HUES48 (cell line): ENCODE measurements at regions not wholly inside any gene's neighbourhood (a gene's known extent, or its start where the extent isn't known, plus 50 kb on each side); places are given as distances from the start of the nearest gene placed in this dataset.

Source experiments
- H3K27ac ChIP-seq: one replicate; pipeline ENCODE4 v1.7.0; 2013; ENCODE audit warnings: low read depth, low read length, inconsistent platforms
- H3K27me3 ChIP-seq: 2 replicates; pipeline ENCODE4 v1.6.1; 2013; ENCODE audit warnings: mild to moderate bottlenecking, low read length; ENCODE audit not compliant: control insufficient read depth, insufficient read depth
- H3K36me3 ChIP-seq: 2 replicates; pipeline ENCODE4 v1.6.1; 2013; ENCODE audit warnings: low read length; ENCODE audit not compliant: control insufficient read depth, insufficient read depth
- H3K4me1 ChIP-seq: 2 replicates; pipeline ENCODE4 v1.6.1; 2013; ENCODE audit warnings: mild to moderate bottlenecking, low read length; ENCODE audit not compliant: control insufficient read depth, insufficient read depth
- H3K4me3 ChIP-seq: 2 replicates; pipeline ENCODE4 v1.5.1; 2013; ENCODE audit warnings: mild to moderate bottlenecking, low read depth, low read length
- H3K9ac ChIP-seq: 2 replicates; pipeline ENCODE4 v1.6.1; 2013; ENCODE audit warnings: mild to moderate bottlenecking, low read depth, low read length, moderate library complexity
- H3K9me3 ChIP-seq: 2 replicates; pipeline ENCODE4 v1.6.1; 2013; ENCODE audit warnings: low read length; ENCODE audit not compliant: control insufficient read depth, insufficient read depth

GRCh38 chr10:105844241-105844640 lies 1203.2 kb downstream of the SORCS3 start:
- Histone ChIP-seq H3K4me1 (peaks cover 42% of the 10 kb centered on the region), H3K9ac (no peak overlapping the region), H3K36me3 (no peaks in the 10 kb centered on the region), H3K4me3 (peak overlapping the region; percentile 25; the same call in 1 of the 2 replicates), H3K9me3 (no peaks in the 10 kb centered on the region), H3K27me3 (no peaks in the 10 kb centered on the region), H3K27ac (peak overlapping the region; percentile 63)

GRCh38 chr10:105843786-105844185 lies 1202.7 kb downstream of the SORCS3 start:
- no peak overlapping the region for H3K9ac ChIP-seq
- peaks cover 42% of the 10 kb centered on the region for H3K4me1 ChIP-seq
- peak overlapping the region; percentile 63 for H3K27ac ChIP-seq
- H3K36me3 ChIP-seq = no peaks in the 10 kb centered on the region
- H3K9me3 ChIP-seq = no peaks in the 10 kb centered on the region
- no peaks in the 10 kb centered on the region for H3K27me3 ChIP-seq
- H3K4me3 ChIP-seq = peak overlapping the region; percentile 14; the same call in 1 of the 2 replicates

GRCh38 chr10:105840288-105840770 lies 1199.2 kb downstream of the SORCS3 start:
- no peak overlapping the region for H3K4me3 ChIP-seq
- H3K27ac ChIP-seq = no peak overlapping the region
- H3K9me3 ChIP-seq = no peaks in the 10 kb centered on the region
- no peak overlapping the region for H3K9ac ChIP-seq
- H3K36me3 ChIP-seq = no peaks in the 10 kb centered on the region
- peaks cover 47% of the 10 kb centered on the region for H3K4me1 ChIP-seq
- no peaks in the 10 kb centered on the region for H3K27me3 ChIP-seq

GRCh38 chr10:105838392-105838791 lies 1197.3 kb downstream of the SORCS3 start:
- Histone ChIP-seq H3K4me3 (no peak overlapping the region; the same call in 1 of the 2 replicates), H3K27me3 (no peaks in the 10 kb centered on the region), H3K9me3 (no peaks in the 10 kb centered on the region), H3K4me1 (peaks cover 28% of the 10 kb centered on the region), H3K36me3 (no peaks in the 10 kb centered on the region), H3K9ac (no peak overlapping the region), H3K27ac (no peak overlapping the region)

DNA sequence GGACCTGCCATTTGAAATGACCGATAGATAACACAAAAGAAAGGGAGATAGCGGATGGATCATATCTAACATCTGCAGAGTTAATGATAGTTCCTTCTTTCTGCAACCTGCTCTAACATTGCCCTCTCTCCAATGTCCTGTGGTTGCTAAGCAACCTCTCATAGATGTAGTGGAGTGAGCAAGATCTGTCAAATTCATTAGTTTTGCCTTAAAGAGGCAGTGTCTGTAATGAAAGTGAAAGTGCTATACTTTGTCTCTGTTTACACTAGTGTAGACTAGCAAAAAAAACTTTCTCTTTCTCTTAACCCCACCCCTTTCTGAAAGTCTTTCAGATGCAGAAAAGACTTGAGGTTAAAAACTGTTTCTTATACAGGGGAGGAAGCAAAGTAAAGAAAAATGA lies 1196.9 kb downstream of the SORCS3 start:
- H3K27ac ChIP-seq = no peak overlapping the region
- no peaks in the 10 kb centered on the region for H3K9me3 ChIP-seq
- H3K27me3 ChIP-seq = no peaks in the 10 kb centered on the region
- H3K36me3 ChIP-seq = no peaks in the 10 kb centered on the region
- H3K4me3 ChIP-seq = no peak overlapping the region; the same call in 1 of the 2 replicates
- no peak overlapping the region for H3K9ac ChIP-seq
- H3K4me1 ChIP-seq = peaks cover 23% of the 10 kb centered on the region

- no peaks in the 10 kb centered on the region for H3K9me3 ChIP-seq
- no peak overlapping the region for H3K9ac ChIP-seq
- H3K27ac ChIP-seq = no peak overlapping the region
- no peak overlapping the region for H3K4me3 ChIP-seq
- H3K27me3 ChIP-seq = no peaks in the 10 kb centered on the region
- H3K36me3 ChIP-seq = no peaks in the 10 kb centered on the region
- peaks cover 6% of the 10 kb centered on the region; the same call in 1 of the 2 replicates for H3K4me1 ChIP-seq
Measured at GRCh38 chr10:105834261-105835059, 1193.4 kb downstream of the SORCS3 start.

DNA sequence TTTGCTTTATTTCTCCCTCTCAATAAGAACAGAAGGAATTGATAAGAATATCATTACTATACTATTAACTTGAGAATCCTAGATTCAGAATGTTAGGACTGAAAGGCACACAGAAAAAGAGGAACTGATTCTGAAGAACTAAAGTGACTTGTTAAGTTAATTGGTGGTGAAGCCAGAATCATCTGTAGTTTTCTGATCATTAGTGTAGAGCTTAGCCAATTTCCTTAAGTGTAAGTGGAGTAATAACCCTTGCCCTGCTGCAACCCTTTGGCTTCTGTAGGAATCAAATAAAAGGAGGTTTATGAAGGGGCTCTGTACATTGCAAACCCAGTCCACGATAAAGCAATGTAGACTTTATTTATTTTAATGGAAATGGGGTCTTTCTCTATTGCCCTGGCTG lies 1186.0 kb downstream of the SORCS3 start:
- Histone ChIP-seq H3K27me3 (no peaks in the 10 kb centered on the region), H3K4me3 (no peak overlapping the region), H3K36me3 (no peaks in the 10 kb centered on the region), H3K9me3 (no peaks in the 10 kb centered on the region), H3K9ac (no peak overlapping the region), H3K27ac (no peak overlapping the region), H3K4me1 (no peaks in the 10 kb centered on the region)

DNA sequence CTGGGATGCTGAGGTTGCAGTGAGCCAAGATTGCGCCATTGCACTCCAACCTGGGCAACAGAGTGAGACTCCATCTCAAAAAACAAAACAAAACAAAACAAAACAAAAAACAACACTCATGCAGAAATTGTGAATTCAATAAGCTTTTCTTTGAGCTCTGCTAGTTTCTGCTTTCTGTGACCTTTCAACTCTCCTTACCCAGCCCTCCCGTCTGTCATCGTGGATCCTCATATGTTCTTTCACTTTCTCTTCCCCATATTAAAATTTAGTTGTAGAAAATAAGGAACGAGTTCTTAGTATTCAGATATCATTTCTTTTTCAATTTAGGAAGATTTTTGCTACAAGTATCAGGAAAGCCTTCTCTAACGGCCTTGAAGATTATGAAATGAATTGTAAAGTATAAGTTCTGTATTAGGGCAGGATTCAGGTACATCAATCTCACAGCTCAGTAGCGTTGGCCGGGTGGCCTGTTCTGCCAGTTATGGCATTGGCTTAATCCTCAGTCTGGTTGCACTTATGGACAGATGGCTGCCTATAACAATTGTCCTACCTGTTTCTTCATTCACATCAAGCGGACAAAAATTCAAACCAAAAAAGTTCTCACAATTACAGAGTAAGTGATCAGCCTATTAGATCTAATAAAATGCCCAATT lies 1167.0 kb downstream of the SORCS3 start:
- Histone ChIP-seq H3K27ac (no peak overlapping the region), H3K27me3 (no peaks in the 10 kb centered on the region), H3K9ac (no peak overlapping the region), H3K4me1 (no peaks in the 10 kb centered on the region), H3K36me3 (no peaks in the 10 kb centered on the region), H3K4me3 (no peak overlapping the region), H3K9me3 (no peaks in the 10 kb centered on the region)

- Histone ChIP-seq H3K9me3 (no peaks in the 10 kb centered on the region), H3K4me1 (no peaks in the 10 kb centered on the region), H3K9ac (no peak overlapping the region), H3K27ac (no peak overlapping the region), H3K27me3 (no peaks in the 10 kb centered on the region), H3K4me3 (no peak overlapping the region), H3K36me3 (no peaks in the 10 kb centered on the region)
Measured at GRCh38 chr10:105803206-105803605, 1162.1 kb downstream of the SORCS3 start.

DNA sequence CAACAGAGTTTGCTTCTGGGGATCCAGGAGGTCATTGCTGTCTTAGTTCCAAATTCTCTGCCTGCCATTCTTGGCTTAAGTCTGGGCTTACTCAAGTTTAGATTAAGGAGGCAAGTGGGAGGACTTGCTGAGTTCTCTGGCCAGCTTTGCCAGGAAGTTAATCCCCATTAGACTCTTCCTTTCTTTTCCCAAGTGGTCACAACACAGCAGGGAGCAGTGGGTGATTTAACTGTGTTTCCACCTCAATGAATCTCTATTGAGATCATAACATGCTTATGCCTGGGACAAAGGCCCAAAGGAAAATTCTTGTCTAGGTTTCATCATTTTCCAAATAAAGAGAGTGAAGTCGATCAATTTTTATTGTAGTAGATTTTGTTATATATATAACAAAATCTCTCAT lies 1159.6 kb downstream of the SORCS3 start:
- Histone ChIP-seq H3K27ac (no peak overlapping the region), H3K9me3 (no peaks in the 10 kb centered on the region), H3K36me3 (no peaks in the 10 kb centered on the region), H3K4me1 (no peaks in the 10 kb centered on the region), H3K9ac (no peak overlapping the region), H3K4me3 (no peak overlapping the region), H3K27me3 (no peaks in the 10 kb centered on the region)

GRCh38 chr10:105798328-105798889 lies 1157.3 kb downstream of the SORCS3 start:
- Histone ChIP-seq H3K4me3 (no peak overlapping the region), H3K36me3 (no peaks in the 10 kb centered on the region), H3K27ac (no peak overlapping the region), H3K9ac (no peak overlapping the region), H3K9me3 (no peaks in the 10 kb centered on the region), H3K4me1 (no peaks in the 10 kb centered on the region), H3K27me3 (no peaks in the 10 kb centered on the region)
